Kasumi-1 (cell line): ENCODE measurements at regions not wholly inside any gene's neighbourhood (a gene's known extent, or its start where the extent isn't known, plus 50 kb on each side); places are given as distances from the start of the nearest gene placed in this dataset.
A peak's percentile ranks its signal among the peaks of the same experiment; 100 is the strongest.
"Not testable (repeated sequence)": the region's sequence is repeated elsewhere in the genome, so short reads cannot be mapped to it uniquely, and the experiment has no call there.

Experiments used
- DNase-seq, 2 experiments: peaks; one replicate each; lab custom pipeline; 2025; lab: John Stamatoyannopoulos, UW

- DNase-seq, result not testable (repeated sequence)
Measured at GRCh38 chr17:62196587-62196986, 131.5 kb upstream of the MED13 start.

- peak; percentile 69 to 74 for DNase-seq
Measured at GRCh38 chr17:62194401-62194800, 129.3 kb upstream of the MED13 start.

- no peak for DNase-seq
Measured at GRCh38 chr17:62193249-62193648, 128.2 kb upstream of the MED13 start.

- no peak for DNase-seq
Measured at GRCh38 chr17:62191390-62192361, 126.6 kb upstream of the MED13 start.

GRCh38 chr17:62189377-62189776 lies 124.3 kb upstream of the MED13 start:
- DNase-seq, result no peak

GRCh38 chr17:62188713-62189112 lies 123.6 kb upstream of the MED13 start:
- DNase-seq, result no peak

- no peak for DNase-seq
Measured at GRCh38 chr17:62187681-62188080, 122.6 kb upstream of the MED13 start.

GRCh38 chr17:62186841-62187240 lies 121.8 kb upstream of the MED13 start:
- no peak for DNase-seq

- DNase-seq, result no peak
Measured at GRCh38 chr17:62180772-62181171, 115.7 kb upstream of the MED13 start.

GRCh38 chr17:62179525-62180161 lies 114.6 kb upstream of the MED13 start:
- peak; percentile 51 to 57 for DNase-seq

GRCh38 chr17:62178579-62178978 lies 113.5 kb upstream of the MED13 start:
- no peak for DNase-seq

- DNase-seq, result no peak
Measured at GRCh38 chr17:62172492-62173291, 107.6 kb upstream of the MED13 start.

GRCh38 chr17:62167076-62167475 lies 102.0 kb upstream of the MED13 start:
- DNase-seq, result no peak

GRCh38 chr17:62164747-62165722 lies 100.0 kb upstream of the MED13 start:
- DNase-seq, result no peak

GRCh38 chr17:62163847-62164246 lies 98.8 kb upstream of the MED13 start:
- DNase-seq, result no peak

GRCh38 chr17:62162898-62163297 lies 97.8 kb upstream of the MED13 start:
- no peak for DNase-seq

GRCh38 chr17:62161405-62162148 lies 96.5 kb upstream of the MED13 start:
- DNase-seq, result no peak

- no peak for DNase-seq
Measured at GRCh38 chr17:62160816-62161215, 95.7 kb upstream of the MED13 start.

- DNase-seq, result no peak
Measured at GRCh38 chr17:62159994-62160393, 94.9 kb upstream of the MED13 start.

- DNase-seq, result no peak
Measured at GRCh38 chr17:62156949-62157348, 91.9 kb upstream of the MED13 start.
